OCI-LY1 (cell line): ENCODE measurements at regions not wholly inside any gene's neighbourhood (a gene's known extent, or its start where the extent isn't known, plus 50 kb on each side); places are given as distances from the start of the nearest gene placed in this dataset.

Experiments used
- EZH2 ChIP-seq: fragments of 200-600 bp; sonication (generic), shearing (Covaris generic); IDR thresholded peaks from 2 replicates; pipeline ENCODE4 v1.8.0; 2017; ENCODE audit warnings: borderline replicate concordance, mixed run types, mild to moderate bottlenecking, antibody characterized with exemption, low read length, moderate library complexity, mixed read lengths
- TF ChIP-seq, protein P1 (sequence below): fragments of 200-600 bp; sonication (generic), shearing (Covaris generic); IDR thresholded peaks from 2 replicates; pipeline ENCODE4 v1.5.1; 2017; ENCODE audit warnings: mild to moderate bottlenecking, antibody characterized with exemption, low read length, moderate library complexity, mixed read lengths

DNA sequence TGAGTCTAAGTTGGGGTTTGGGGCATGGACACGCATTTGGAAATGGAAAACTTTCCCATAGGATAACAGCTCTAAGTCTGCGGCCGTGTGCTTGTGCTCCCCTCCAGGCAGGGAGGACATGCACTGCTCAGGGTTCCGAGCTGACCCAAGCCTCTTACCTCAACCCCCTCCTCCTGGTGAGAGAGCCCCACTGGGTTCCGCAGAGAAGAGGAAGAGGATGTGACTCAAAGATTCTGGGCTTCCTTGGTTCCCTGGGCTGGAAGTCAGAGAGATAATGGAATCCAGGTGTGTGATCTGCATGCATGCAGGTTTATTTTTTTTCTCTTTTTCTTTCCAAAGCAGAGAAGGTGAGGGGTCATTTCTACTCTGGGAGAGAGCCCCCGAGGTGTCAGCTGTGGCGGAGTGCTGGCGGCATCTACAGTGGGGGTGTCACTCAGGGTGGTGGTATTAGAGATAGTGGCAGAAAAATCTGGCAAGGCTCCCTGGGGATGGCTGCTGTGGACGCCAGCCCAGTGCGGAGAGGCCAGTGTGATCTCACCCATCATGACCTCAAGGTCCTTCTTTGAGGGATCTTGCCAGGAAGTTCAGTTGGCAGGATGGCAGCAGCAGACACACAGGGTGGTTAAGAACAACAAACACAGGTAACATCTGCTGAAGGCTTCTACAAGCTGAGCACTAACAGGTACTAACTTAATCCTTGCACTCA lies 168.7 kb upstream of the HAND2 start:
- TF ChIP-seq, protein P1, sequence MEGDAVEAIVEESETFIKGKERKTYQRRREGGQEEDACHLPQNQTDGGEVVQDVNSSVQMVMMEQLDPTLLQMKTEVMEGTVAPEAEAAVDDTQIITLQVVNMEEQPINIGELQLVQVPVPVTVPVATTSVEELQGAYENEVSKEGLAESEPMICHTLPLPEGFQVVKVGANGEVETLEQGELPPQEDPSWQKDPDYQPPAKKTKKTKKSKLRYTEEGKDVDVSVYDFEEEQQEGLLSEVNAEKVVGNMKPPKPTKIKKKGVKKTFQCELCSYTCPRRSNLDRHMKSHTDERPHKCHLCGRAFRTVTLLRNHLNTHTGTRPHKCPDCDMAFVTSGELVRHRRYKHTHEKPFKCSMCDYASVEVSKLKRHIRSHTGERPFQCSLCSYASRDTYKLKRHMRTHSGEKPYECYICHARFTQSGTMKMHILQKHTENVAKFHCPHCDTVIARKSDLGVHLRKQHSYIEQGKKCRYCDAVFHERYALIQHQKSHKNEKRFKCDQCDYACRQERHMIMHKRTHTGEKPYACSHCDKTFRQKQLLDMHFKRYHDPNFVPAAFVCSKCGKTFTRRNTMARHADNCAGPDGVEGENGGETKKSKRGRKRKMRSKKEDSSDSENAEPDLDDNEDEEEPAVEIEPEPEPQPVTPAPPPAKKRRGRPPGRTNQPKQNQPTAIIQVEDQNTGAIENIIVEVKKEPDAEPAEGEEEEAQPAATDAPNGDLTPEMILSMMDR: no peak
- TF ChIP-seq EZH2: no peak
